HepG2 (cell line): ENCODE measurements at regions not wholly inside any gene's neighbourhood (a gene's known extent, or its start where the extent isn't known, plus 50 kb on each side); places are given as distances from the start of the nearest gene placed in this dataset.
A peak's percentile ranks its signal among the peaks of the same experiment; 100 is the strongest.

Source experiments
- ATAC-seq: fragments of 200-7000 bp; cut with Tn5 transposase; 3 replicates; pipeline ENCODE4 v1.9.1; 2020; ENCODE audit warnings: mild to moderate bottlenecking, moderate library complexity
- BruUV-seq: library from RNA; stranded (reverse); fragments of 400-500 nt; replicated peaks from 2 replicates; lab custom pipeline; 2021; lab: Mats Ljungman, UMichigan
- CTCF ChIA-PET: fragments of 300-600 bp; formaldehyde crosslinking; extraction: SDS; loops from one replicate; lab custom pipeline; 2021; ENCODE audit warnings: low total read pairs, inconsistent platforms, low intra/inter-chr PET ratio; lab: Yijun Ruan, JAX
- POLR2A ChIA-PET: fragments of 350-600 bp; sonication (Branson Sonifier 250); formaldehyde crosslinking; loops from one replicate; lab custom pipeline; 2020; ENCODE audit warnings: antibody characterized with exemption, inconsistent platforms; lab: Yijun Ruan, JAX
- DNase-seq: peaks from one replicate; pipeline ENCODE4 v3.0.0-alpha.2; 2015; ENCODE audit warnings: low spot score
- FAIRE-seq: peaks from 3 replicates; lab custom pipeline; 2011; peaks lifted over from hg19 to GRCh38; lab: Jason Lieb, UNC
- H2AFZ ChIP-seq: one replicate; pipeline ENCODE4 v1.6.1; 2011; ENCODE audit warnings: low read length, inconsistent platforms
- H3K27ac ChIP-seq: fragments of 300-600 bp; 3 replicates; pipeline ENCODE4 v1.8.0; 2011; ENCODE audit warnings: mixed run types, mild to moderate bottlenecking, mixed read lengths, low read length, inconsistent platforms; ENCODE audit not compliant: insufficient read depth; ENCODE audit errors: extremely low read length
- H3K27me3 ChIP-seq, 2 experiments: fragments of 200-600 bp in 1 of 2; 2 replicates in 1 of 2; 3 replicates in 1 of 2; pipeline versions ENCODE4 v1.6.0 to v1.8.0; 2011; ENCODE audit warnings: low read length in 2 of 2, mild to moderate bottlenecking in 2 of 2, moderate library complexity in 2 of 2, inconsistent platforms in 1 of 2; ENCODE audit not compliant: insufficient read depth in 2 of 2, control insufficient read depth in 1 of 2
- H3K36me3 ChIP-seq, 2 experiments: fragments of 200-600 bp in 1 of 2; replicated peaks in 1 of 2; 2 replicates in 1 of 2; 3 replicates in 1 of 2; pipeline versions ENCODE4 v1.5.1 to v1.8.0; 2011; ENCODE audit warnings: low read length in 2 of 2, inconsistent platforms in 1 of 2; ENCODE audit not compliant: insufficient read depth in 2 of 2, control insufficient read depth in 1 of 2
- H3K4me1 ChIP-seq: 2 replicates; pipeline ENCODE4 v1.5.1; 2012; ENCODE audit warnings: low read length, inconsistent platforms; ENCODE audit not compliant: insufficient read depth
- H3K4me2 ChIP-seq: 2 replicates; pipeline ENCODE4 v1.6.0; 2011; ENCODE audit warnings: low read depth, low read length, inconsistent platforms
- H3K4me3 ChIP-seq, 3 experiments: fragments of 200-600 bp in 1 of 3; sonication (generic), shearing (Covaris generic) in 1 of 3; replicated peaks in 1 of 3; 2 replicates each; pipeline ENCODE4 v1.5.1; 2011 to 2016; ENCODE audit warnings: low read length in 3 of 3, inconsistent platforms in 2 of 3, low read depth in 2 of 3, mild to moderate bottlenecking in 2 of 3, control low read depth in 1 of 3, mixed read lengths in 1 of 3; ENCODE audit not compliant: insufficient read depth in 1 of 3
- H3K79me2 ChIP-seq: one replicate; pipeline ENCODE4 v1.6.1; 2011; ENCODE audit warnings: low read length, inconsistent platforms; ENCODE audit not compliant: insufficient read depth
- H3K9ac ChIP-seq: 2 replicates; pipeline ENCODE4 v1.6.0; 2011; ENCODE audit warnings: mild to moderate bottlenecking, low read depth, low read length, inconsistent platforms; ENCODE audit not compliant: insufficient read depth
- H3K9me3 ChIP-seq: 2 replicates; pipeline ENCODE4 v1.5.1; 2012; ENCODE audit warnings: mild to moderate bottlenecking, low read length
- H4K20me1 ChIP-seq: 2 replicates; pipeline ENCODE4 v1.6.0; 2011; ENCODE audit warnings: inconsistent platforms, mild to moderate bottlenecking, low read length, moderate library complexity; ENCODE audit not compliant: insufficient read depth
- FOXP4 ChIP-seq: sonication (generic); formaldehyde crosslinking; IDR thresholded peaks from 2 replicates; pipeline ENCODE4 v1.4.0; 2020; ENCODE audit warnings: missing genetic modification reagents
- HNF4A ChIP-seq: sonication (generic); formaldehyde crosslinking; IDR thresholded peaks from 2 replicates; pipeline ENCODE4 v1.4.0; 2020; ENCODE audit warnings: missing genetic modification reagents
- MZF1 ChIP-seq: sonication (generic); formaldehyde crosslinking; IDR thresholded peaks from 2 replicates; pipeline ENCODE4 v1.8.1; 2023; ENCODE audit warnings: mild to moderate bottlenecking, missing genetic modification reagents, borderline replicate concordance
- SOX13 ChIP-seq, 3 experiments: fragments of 450-650 bp in 1 of 3; sonication (generic) in 1 of 3; formaldehyde crosslinking in 1 of 3; IDR thresholded peaks in 2 of 3; conservative IDR thresholded peaks in 1 of 3; 2 replicates each; pipeline versions ENCODE4 v1.5.0 to v1.6.1; 2016 to 2020; ENCODE audit warnings: antibody characterized with exemption in 1 of 3, mild to moderate bottlenecking in 1 of 3, missing compliant biosample characterization in 1 of 3, missing genetic modification reagents in 1 of 3, moderate library complexity in 1 of 3
- YY1 ChIP-seq: IDR thresholded peaks from 2 replicates; pipeline ENCODE4 v1.6.1; 2011; ENCODE audit warnings: low read length, low read depth, moderate library complexity, mild to moderate bottlenecking; ENCODE audit not compliant: insufficient read depth, insufficient replicate concordance
- ZNF121 ChIP-seq: sonication (generic); formaldehyde crosslinking; IDR thresholded peaks from 2 replicates; pipeline ENCODE4 v1.5.0; 2020; ENCODE audit warnings: mild to moderate bottlenecking, missing genetic modification reagents
- ZNF614 ChIP-seq: IDR thresholded peaks from 2 replicates; pipeline ENCODE4 v1.6.1; 2018; ENCODE audit warnings: missing biosample characterization, missing genetic modification reagents, inconsistent platforms, borderline replicate concordance
- WGBS: methylation state at CpG from one replicate; pipeline ENCODE4 v1.1.6; 2017; ENCODE audit warnings: low lambda C conversion rate; 5-methylcytosine and 5-hydroxymethylcytosine counted together
- in situ Hi-C: cut with HindIII; loops from 2 replicates; pipeline ENCODE4 v1.10.0; 2017; ENCODE audit warnings: low pct_unique_long_range_greater_than_20kb; ENCODE audit not compliant: extremely low pct_ligation_motif_present
- intact Hi-C: fragments of 100-400 bp; cut with micrococcal nuclease; formaldehyde crosslinking; loops from one replicate; pipeline ENCODE4 v1.10.0; 2022; ENCODE audit not compliant: unreplicated experiment
- TF ChIP-seq, protein P1 (sequence below): sonication (generic); formaldehyde crosslinking; IDR thresholded peaks from 2 replicates; pipeline ENCODE4 v1.8.0; 2022; ENCODE audit warnings: missing genetic modification reagents, mild to moderate bottlenecking, borderline replicate concordance

GRCh38 chr2:167480986-167481309 lies 592.7 kb downstream of the XIRP2 start:
- intact Hi-C loops = no loop called here
- peaks cover 14% of the 10 kb centered on the region for H3K4me1 ChIP-seq
- in situ Hi-C loops = no loop called here
- POLR2A ChIA-PET = no interaction called here
- TF ChIP-seq HNF4A (peak; percentile 34; the same call in 1 of the 2 replicates), MZF1 (no peak), SOX13 (IDR thresholded peaks at IDR 0.05) (no peak), SOX13 (CRISPR knock-in tag; conservative IDR thresholded peaks at IDR 0.05 in 1 of 2, IDR thresholded peaks at IDR 0.05 in 1 of 2) (0 out of 4 replicates have a peak, but pooled peaks of 1 of the 2 experiments have one; percentile 22)
- TF ChIP-seq, all 625 proteins: peak for 2
- BruUV-seq = no TSS peak
- no peaks in the 10 kb centered on the region for H4K20me1 ChIP-seq
- peak overlapping the region; percentile 57 for H2AFZ ChIP-seq
- peak overlapping the region; percentile 58 for H3K4me2 ChIP-seq
- no peak overlapping the region for H3K27ac ChIP-seq
- no peak overlapping the region for H3K9ac ChIP-seq
- no peaks in the 10 kb centered on the region for H3K79me2 ChIP-seq
- ATAC-seq = peak; percentile 62
- H3K27me3 ChIP-seq = 0 out of 5 replicates have a peak, but pooled peaks cover 0 to 3% of the 10 kb centered on the region in 2 experiments
- H3K9me3 ChIP-seq = no peaks in the 10 kb centered on the region
- WGBS = 43% methylated on average over 2 of the region's 2 CpGs
- CTCF ChIA-PET = no interaction called here
- peak overlapping the region; percentile 17 to 44 (median 24); a peak in 4 of 6 replicates for H3K4me3 ChIP-seq
- DNase-seq = no peak
- no peaks in the 10 kb centered on the region for H3K36me3 ChIP-seq
- no peak for FAIRE-seq

DNA sequence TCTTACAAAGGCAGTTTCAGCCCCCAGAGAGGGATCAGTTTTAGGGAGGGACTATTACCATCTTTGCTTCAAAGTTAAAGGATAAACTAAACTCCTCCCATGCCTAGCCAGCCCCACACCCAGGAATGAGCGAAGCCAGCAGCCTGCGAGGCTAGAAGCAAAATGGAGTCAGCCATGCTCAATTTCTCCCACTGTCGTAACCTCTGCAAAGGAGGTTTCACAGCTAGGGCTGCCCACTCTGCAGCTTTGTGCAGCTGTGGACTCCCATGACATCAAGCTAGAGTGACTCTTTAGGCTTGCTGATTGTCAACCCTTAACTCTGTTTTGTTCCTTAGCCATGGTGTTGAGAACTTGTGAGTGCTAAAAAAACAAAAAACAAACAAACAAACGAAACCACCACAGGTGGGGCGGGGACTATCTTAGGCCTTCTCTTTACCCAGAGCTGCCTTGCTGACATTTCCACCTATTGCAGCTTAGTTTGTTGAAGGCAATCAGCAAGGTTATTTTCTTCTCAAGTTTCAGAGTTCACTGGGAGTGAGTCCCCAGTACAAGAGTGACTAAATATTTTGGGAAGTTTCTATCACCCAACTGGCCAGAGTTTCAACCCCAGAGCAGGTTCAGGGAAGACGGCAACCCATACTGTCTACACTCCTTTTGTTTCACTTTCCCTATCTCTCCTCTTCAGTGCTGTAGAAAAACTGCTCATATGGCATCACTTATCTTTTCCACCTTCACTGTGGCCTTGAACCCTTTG lies 592.1 kb downstream of the XIRP2 start:
- Histone ChIP-seq H3K9ac (no peak overlapping the region), H3K4me2 (peak overlapping the region; percentile 58), H3K36me3 (no peaks in the 10 kb centered on the region), H3K4me1 (peaks cover 14% of the 10 kb centered on the region), H4K20me1 (no peaks in the 10 kb centered on the region), H3K4me3 (peak overlapping the region; percentile 17 to 44 (median 24); a peak in 4 of 6 replicates), H3K79me2 (no peaks in the 10 kb centered on the region), H3K27ac (no peak overlapping the region), H3K27me3 (0 out of 5 replicates have a peak, but pooled peaks cover 0 to 3% of the 10 kb centered on the region in 2 experiments), H2AFZ (peak overlapping the region; percentile 57), H3K9me3 (no peaks in the 10 kb centered on the region)
- 33% methylated on average over 6 of the region's 6 CpGs for WGBS
- DNase-seq (no peak), FAIRE-seq (no peak), ATAC-seq (peak; percentile 82)
- no TSS peak for BruUV-seq
- intact Hi-C loops = no loop called here
- ChIA-PET POLR2A (no interaction called here), CTCF (no interaction called here)
- in situ Hi-C loops = no loop called here
- TF ChIP-seq YY1 = peak; percentile 12
- TF ChIP-seq ZNF614 = no peak
- TF ChIP-seq FOXP4 (CRISPR knock-in tag) = peak; percentile 14; the same call in 1 of the 2 replicates
- TF ChIP-seq, protein P1, sequence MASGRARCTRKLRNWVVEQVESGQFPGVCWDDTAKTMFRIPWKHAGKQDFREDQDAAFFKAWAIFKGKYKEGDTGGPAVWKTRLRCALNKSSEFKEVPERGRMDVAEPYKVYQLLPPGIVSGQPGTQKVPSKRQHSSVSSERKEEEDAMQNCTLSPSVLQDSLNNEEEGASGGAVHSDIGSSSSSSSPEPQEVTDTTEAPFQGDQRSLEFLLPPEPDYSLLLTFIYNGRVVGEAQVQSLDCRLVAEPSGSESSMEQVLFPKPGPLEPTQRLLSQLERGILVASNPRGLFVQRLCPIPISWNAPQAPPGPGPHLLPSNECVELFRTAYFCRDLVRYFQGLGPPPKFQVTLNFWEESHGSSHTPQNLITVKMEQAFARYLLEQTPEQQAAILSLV (CRISPR knock-in tag) = no peak
- no peak for TF ChIP-seq ZNF121 (CRISPR knock-in tag)
